Neural progenitor cell (in vitro differentiated cells): ENCODE measurements at regions not wholly inside any gene's neighbourhood (a gene's known extent, or its start where the extent isn't known, plus 50 kb on each side); places are given as distances from the start of the nearest gene placed in this dataset.

Source experiments
- EZH2 ChIP-seq: fragments of 200-600 bp; sonication (generic); IDR thresholded peaks from 2 replicates; pipeline ENCODE4 v1.6.1; 2017; ENCODE audit warnings: antibody characterized with exemption, mild to moderate bottlenecking, moderate library complexity
- TF ChIP-seq, protein P1 (sequence below): fragments of 200-600 bp; sonication (generic); IDR thresholded peaks from 2 replicates; pipeline ENCODE4 v1.5.1; 2017; ENCODE audit warnings: antibody characterized with exemption, mild to moderate bottlenecking

DNA sequence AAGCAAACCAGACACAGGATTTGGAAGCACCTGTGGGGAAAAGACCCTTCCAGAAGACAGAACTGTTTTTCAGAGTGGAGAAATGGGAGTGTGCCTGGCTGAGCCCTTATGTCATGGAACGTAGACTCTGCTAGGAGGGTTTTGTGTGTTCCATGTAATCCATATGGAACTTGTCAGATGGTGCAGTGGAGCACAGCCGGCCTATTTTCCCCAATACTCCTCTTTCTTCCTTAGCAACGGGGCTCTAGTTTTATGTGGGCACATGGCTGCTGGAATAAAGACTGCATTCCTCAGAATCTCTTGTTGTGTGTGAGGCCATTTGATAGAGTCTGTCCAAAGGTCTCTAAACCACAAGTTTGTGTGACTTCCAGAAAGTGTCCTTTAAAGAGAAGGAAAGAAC, 284.0 kb downstream of the DRD1 start:
- TF ChIP-seq, protein P1, sequence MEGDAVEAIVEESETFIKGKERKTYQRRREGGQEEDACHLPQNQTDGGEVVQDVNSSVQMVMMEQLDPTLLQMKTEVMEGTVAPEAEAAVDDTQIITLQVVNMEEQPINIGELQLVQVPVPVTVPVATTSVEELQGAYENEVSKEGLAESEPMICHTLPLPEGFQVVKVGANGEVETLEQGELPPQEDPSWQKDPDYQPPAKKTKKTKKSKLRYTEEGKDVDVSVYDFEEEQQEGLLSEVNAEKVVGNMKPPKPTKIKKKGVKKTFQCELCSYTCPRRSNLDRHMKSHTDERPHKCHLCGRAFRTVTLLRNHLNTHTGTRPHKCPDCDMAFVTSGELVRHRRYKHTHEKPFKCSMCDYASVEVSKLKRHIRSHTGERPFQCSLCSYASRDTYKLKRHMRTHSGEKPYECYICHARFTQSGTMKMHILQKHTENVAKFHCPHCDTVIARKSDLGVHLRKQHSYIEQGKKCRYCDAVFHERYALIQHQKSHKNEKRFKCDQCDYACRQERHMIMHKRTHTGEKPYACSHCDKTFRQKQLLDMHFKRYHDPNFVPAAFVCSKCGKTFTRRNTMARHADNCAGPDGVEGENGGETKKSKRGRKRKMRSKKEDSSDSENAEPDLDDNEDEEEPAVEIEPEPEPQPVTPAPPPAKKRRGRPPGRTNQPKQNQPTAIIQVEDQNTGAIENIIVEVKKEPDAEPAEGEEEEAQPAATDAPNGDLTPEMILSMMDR, result no peak
- no peak for TF ChIP-seq EZH2
